ENCODE measurements at regions not wholly inside any gene's neighbourhood (a gene's known extent, or its start where the extent isn't known, plus 50 kb on each side); places are given as distances from the start of the nearest gene placed in this dataset.
"Not testable (repeated sequence)": the region's sequence is repeated elsewhere in the genome, so short reads cannot be mapped to it uniquely, and the experiment has no call there.

GRCh38 chr7:94277236-94277635 is 117.5 kb upstream of the COL1A2 start:
- no peak for DNase-seq

GRCh38 chr7:94280851-94281250 is 113.8 kb upstream of the COL1A2 start:
- DNase-seq, result no peak

- DNase-seq, result no peak
Observed at GRCh38 chr7:94284104-94284503, 110.6 kb upstream of the COL1A2 start.

- DNase-seq, result no peak
Observed at GRCh38 chr7:94286111-94286510, 108.6 kb upstream of the COL1A2 start.

- DNase-seq, result no peak
Observed at GRCh38 chr7:94288096-94288495, 106.6 kb upstream of the COL1A2 start.

- DNase-seq, result no peak
Observed at GRCh38 chr7:94289071-94289470, 105.6 kb upstream of the COL1A2 start.

- no peak for DNase-seq
Observed at GRCh38 chr7:94294471-94295131, 100.1 kb upstream of the COL1A2 start.

GRCh38 chr7:94295850-94296249 is 98.8 kb upstream of the COL1A2 start:
- no peak for DNase-seq

- no peak for DNase-seq
Observed at GRCh38 chr7:94296881-94297280, 97.8 kb upstream of the COL1A2 start.

GRCh38 chr7:94297397-94297838 is 97.3 kb upstream of the COL1A2 start:
- DNase-seq, result no peak

GRCh38 chr7:94298943-94299342 is 95.8 kb upstream of the COL1A2 start:
- no peak for DNase-seq

GRCh38 chr7:94300176-94300835 is 94.4 kb upstream of the COL1A2 start:
- no peak for DNase-seq

- DNase-seq, result no peak
Observed at GRCh38 chr7:94301024-94301586, 93.6 kb upstream of the COL1A2 start.

GRCh38 chr7:94303118-94303517 is 91.6 kb upstream of the COL1A2 start:
- no peak for DNase-seq

- DNase-seq, result no peak
Observed at GRCh38 chr7:94303695-94304094, 91.0 kb upstream of the COL1A2 start.

GRCh38 chr7:94304878-94305277 is 89.8 kb upstream of the COL1A2 start:
- DNase-seq, result no peak

- DNase-seq, result no peak
Observed at GRCh38 chr7:94305836-94306235, 88.9 kb upstream of the COL1A2 start.

- no peak for DNase-seq
Observed at GRCh38 chr7:94307399-94308048, 87.2 kb upstream of the COL1A2 start.

- no peak for DNase-seq
Observed at GRCh38 chr7:94311515-94311914, 83.2 kb upstream of the COL1A2 start.

- no peak for DNase-seq
Observed at GRCh38 chr7:94313926-94314325, 80.8 kb upstream of the COL1A2 start.

GRCh38 chr7:94314413-94315410 is 80.0 kb upstream of the COL1A2 start:
- DNase-seq, result no peak

- DNase-seq, result not testable (repeated sequence)
Observed at GRCh38 chr7:94321138-94321537, 73.6 kb upstream of the COL1A2 start.

GRCh38 chr7:94323844-94324243 is 70.9 kb upstream of the COL1A2 start:
- no peak for DNase-seq
